K562 (cell line): ENCODE measurements at regions not wholly inside any gene's neighbourhood (a gene's known extent, or its start where the extent isn't known, plus 50 kb on each side); places are given as distances from the start of the nearest gene placed in this dataset.

Experiments used
- CBFB ChIP-seq: sonication (generic); formaldehyde crosslinking; IDR thresholded peaks from 2 replicates; pipeline ENCODE4 v1.4.0; 2020; ENCODE audit warnings: mild to moderate bottlenecking, missing genetic modification reagents
- MEF2A ChIP-seq: IDR thresholded peaks from 2 replicates; pipeline ENCODE4 v1.6.1; 2011; ENCODE audit warnings: low read depth, mild to moderate bottlenecking, low read length, moderate library complexity; ENCODE audit not compliant: control insufficient read depth
- MYC ChIP-seq, 2 experiments: fragments of 250-450 bp in 1 of 2; sonication (Bioruptor Pico) in 1 of 2; IDR thresholded peaks; 2 replicates each; pipeline versions ENCODE4 v1.5.1 to v1.6.1; 2012 to 2021; ENCODE audit warnings: low read depth in 2 of 2, borderline replicate concordance in 1 of 2, improper control_type of control experiment in 1 of 2, low read length in 1 of 2, mild to moderate bottlenecking in 1 of 2, moderate library complexity in 1 of 2
- NCOR1 ChIP-seq: fragments of 450-650 bp; IDR thresholded peaks from 2 replicates; pipeline ENCODE4 v1.6.1; 2016; ENCODE audit warnings: mild to moderate bottlenecking, moderate library complexity
- SIN3B ChIP-seq: fragments of 450-650 bp; IDR thresholded peaks from 2 replicates; pipeline ENCODE4 v1.6.1; 2017; ENCODE audit warnings: low read depth, mild to moderate bottlenecking, moderate library complexity
- TEAD2 ChIP-seq: fragments of 450-650 bp; IDR thresholded peaks from 2 replicates; pipeline ENCODE4 v1.6.1; 2016; ENCODE audit warnings: missing genetic modification characterization, control low read depth, missing compliant biosample characterization
- ZNF274 ChIP-seq: IDR thresholded peaks from 2 replicates; pipeline ENCODE4 v1.6.1; 2011; ENCODE audit warnings: low read depth, mild to moderate bottlenecking, low read length, moderate library complexity, borderline replicate concordance
- TF ChIP-seq, protein P1 (sequence below): sonication (generic); formaldehyde crosslinking; IDR thresholded peaks from 2 replicates; pipeline ENCODE4 v1.8.0; 2022; ENCODE audit warnings: missing genetic modification reagents, mild to moderate bottlenecking, moderate library complexity, borderline replicate concordance
- TF ChIP-seq, protein P2 (sequence below), 3 experiments: IDR thresholded peaks in 2 of 3; conservative IDR thresholded peaks in 1 of 3; 2 replicates each; pipeline ENCODE4 v1.5.1; 2011 to 2012; ENCODE audit warnings: low read length in 3 of 3, mild to moderate bottlenecking in 3 of 3, control low read depth in 2 of 3, improper control_type of control experiment in 1 of 3, inconsistent platforms in 1 of 3, low read depth in 1 of 3, mixed read lengths in 1 of 3, moderate library complexity in 1 of 3; ENCODE audit not compliant: insufficient read depth in 2 of 3
- TF ChIP-seq, protein P3 (sequence below), 2 experiments: IDR thresholded peaks; 2 replicates each; pipeline ENCODE4 v1.6.1; 2012; ENCODE audit warnings: improper control_type of control experiment in 2 of 2, low read depth in 2 of 2, low read length in 2 of 2, borderline replicate concordance in 1 of 2

GRCh38 chr1:212556822-212557549 lies 51.6 kb upstream of the ATF3 start:
- TF ChIP-seq NCOR1 (no peak), MEF2A (no peak), SIN3B (no peak), TEAD2 (tag) (no peak), CBFB (CRISPR knock-in tag) (no peak), ZNF274 (no peak), MYC (IDR thresholded peaks at IDR 0.05; ENCODE audit: low read depth, low read length) (no peak), MYC (CRISPR knock-in tag; IDR thresholded peaks at IDR 0.05; ENCODE audit: borderline replicate concordance, low read depth) (no peak)
- TF ChIP-seq, protein P1, sequence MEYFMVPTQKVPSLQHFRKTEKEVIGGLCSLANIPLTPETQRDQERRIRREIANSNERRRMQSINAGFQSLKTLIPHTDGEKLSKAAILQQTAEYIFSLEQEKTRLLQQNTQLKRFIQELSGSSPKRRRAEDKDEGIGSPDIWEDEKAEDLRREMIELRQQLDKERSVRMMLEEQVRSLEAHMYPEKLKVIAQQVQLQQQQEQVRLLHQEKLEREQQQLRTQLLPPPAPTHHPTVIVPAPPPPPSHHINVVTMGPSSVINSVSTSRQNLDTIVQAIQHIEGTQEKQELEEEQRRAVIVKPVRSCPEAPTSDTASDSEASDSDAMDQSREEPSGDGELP (CRISPR knock-in tag), result no peak
- TF ChIP-seq, protein P2, sequence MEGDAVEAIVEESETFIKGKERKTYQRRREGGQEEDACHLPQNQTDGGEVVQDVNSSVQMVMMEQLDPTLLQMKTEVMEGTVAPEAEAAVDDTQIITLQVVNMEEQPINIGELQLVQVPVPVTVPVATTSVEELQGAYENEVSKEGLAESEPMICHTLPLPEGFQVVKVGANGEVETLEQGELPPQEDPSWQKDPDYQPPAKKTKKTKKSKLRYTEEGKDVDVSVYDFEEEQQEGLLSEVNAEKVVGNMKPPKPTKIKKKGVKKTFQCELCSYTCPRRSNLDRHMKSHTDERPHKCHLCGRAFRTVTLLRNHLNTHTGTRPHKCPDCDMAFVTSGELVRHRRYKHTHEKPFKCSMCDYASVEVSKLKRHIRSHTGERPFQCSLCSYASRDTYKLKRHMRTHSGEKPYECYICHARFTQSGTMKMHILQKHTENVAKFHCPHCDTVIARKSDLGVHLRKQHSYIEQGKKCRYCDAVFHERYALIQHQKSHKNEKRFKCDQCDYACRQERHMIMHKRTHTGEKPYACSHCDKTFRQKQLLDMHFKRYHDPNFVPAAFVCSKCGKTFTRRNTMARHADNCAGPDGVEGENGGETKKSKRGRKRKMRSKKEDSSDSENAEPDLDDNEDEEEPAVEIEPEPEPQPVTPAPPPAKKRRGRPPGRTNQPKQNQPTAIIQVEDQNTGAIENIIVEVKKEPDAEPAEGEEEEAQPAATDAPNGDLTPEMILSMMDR (IDR thresholded peaks at IDR 0.05 in 2 of 3, conservative IDR thresholded peaks at IDR 0.05 in 1 of 3; ENCODE audit: insufficient read depth in 2 of 3, low read depth in 1 of 3, low read length in 3 of 3), result no peak
- TF ChIP-seq, protein P3, sequence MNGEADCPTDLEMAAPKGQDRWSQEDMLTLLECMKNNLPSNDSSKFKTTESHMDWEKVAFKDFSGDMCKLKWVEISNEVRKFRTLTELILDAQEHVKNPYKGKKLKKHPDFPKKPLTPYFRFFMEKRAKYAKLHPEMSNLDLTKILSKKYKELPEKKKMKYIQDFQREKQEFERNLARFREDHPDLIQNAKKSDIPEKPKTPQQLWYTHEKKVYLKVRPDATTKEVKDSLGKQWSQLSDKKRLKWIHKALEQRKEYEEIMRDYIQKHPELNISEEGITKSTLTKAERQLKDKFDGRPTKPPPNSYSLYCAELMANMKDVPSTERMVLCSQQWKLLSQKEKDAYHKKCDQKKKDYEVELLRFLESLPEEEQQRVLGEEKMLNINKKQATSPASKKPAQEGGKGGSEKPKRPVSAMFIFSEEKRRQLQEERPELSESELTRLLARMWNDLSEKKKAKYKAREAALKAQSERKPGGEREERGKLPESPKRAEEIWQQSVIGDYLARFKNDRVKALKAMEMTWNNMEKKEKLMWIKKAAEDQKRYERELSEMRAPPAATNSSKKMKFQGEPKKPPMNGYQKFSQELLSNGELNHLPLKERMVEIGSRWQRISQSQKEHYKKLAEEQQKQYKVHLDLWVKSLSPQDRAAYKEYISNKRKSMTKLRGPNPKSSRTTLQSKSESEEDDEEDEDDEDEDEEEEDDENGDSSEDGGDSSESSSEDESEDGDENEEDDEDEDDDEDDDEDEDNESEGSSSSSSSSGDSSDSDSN (IDR thresholded peaks at IDR 0.05; ENCODE audit: borderline replicate concordance in 1 of 2, low read depth in 2 of 2, low read length in 2 of 2), result no peak
